ENCODE measurements at regions not wholly inside any gene's neighbourhood (a gene's known extent, or its start where the extent isn't known, plus 50 kb on each side); places are given as distances from the start of the nearest gene placed in this dataset.

DNA sequence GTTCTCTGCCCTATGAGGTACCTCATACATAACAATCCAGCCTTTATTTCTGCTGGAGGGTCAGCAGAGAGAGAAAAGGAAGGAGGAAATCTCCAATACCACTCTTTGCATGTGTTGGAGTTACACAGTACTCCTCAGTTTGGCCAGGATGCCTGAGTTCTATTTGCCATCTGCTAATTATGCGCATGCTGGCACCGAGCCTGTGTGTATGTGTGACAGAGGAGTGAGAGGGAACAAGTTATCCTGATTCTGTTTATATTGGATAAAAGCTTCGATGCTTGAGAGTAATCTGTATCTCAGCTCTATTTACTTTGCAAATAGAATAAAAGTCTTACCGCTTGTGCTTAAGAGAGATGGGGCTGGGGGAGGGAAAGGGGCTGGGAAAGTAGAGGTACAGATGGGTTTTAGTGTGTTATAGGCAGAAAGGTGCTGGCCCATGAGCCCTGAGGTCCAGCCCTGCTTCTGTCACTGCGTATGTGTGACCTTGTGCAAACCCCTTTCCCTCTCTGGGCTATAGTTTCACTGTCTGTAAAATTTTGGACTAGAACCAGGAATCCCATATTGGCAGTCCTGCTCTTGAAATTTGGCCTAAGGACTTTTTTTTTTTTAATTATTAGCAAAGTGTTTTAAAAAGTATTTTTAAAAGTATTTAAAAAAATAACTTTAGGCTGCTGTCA lies 54.5 kb upstream of the PLXNA2 start:
- Histone ChIP-seq H3K36me3 (ENCODE audit: insufficient read depth, low read length) (no peaks in the 10 kb centered on the region), H3K9me3 (ENCODE audit: insufficient read depth, low read depth, low read length) (no peaks in the 10 kb centered on the region), H3K79me2 (ENCODE audit: insufficient read depth, low read length) (no peaks in the 10 kb centered on the region), H3K4me3 (ENCODE audit: low read length, poor library complexity, severe bottlenecking) (no peak overlapping the region), H3K9ac (ENCODE audit: low read depth, low read length, poor library complexity, severe bottlenecking) (no peak overlapping the region), H3F3A (ENCODE audit: low read depth) (no peaks in the 10 kb centered on the region), H3K27me3 (ENCODE audit: insufficient read depth, low read length, poor library complexity, severe bottlenecking) (no peaks in the 10 kb centered on the region), H3K4me1 (ENCODE audit: insufficient read depth, low read length, poor library complexity, severe bottlenecking) (no peaks in the 10 kb centered on the region), H4K20me1 (ENCODE audit: insufficient read depth, low read length, poor library complexity, severe bottlenecking) (no peaks in the 10 kb centered on the region), H3K9me2 (replicated peaks; ENCODE audit: low read depth, low read length) (no peaks in the 10 kb centered on the region; the same call in 1 of the 2 replicates), H3K4me2 (ENCODE audit: low read depth, low read length, poor library complexity, severe bottlenecking) (no peak overlapping the region), H2AFZ (ENCODE audit: low read length) (no peak overlapping the region)
- no peak for TF ChIP-seq EZH2phosphoT487 (IDR thresholded peaks at IDR 0.05; ENCODE audit: borderline replicate concordance)
- TF ChIP-seq, protein P1, sequence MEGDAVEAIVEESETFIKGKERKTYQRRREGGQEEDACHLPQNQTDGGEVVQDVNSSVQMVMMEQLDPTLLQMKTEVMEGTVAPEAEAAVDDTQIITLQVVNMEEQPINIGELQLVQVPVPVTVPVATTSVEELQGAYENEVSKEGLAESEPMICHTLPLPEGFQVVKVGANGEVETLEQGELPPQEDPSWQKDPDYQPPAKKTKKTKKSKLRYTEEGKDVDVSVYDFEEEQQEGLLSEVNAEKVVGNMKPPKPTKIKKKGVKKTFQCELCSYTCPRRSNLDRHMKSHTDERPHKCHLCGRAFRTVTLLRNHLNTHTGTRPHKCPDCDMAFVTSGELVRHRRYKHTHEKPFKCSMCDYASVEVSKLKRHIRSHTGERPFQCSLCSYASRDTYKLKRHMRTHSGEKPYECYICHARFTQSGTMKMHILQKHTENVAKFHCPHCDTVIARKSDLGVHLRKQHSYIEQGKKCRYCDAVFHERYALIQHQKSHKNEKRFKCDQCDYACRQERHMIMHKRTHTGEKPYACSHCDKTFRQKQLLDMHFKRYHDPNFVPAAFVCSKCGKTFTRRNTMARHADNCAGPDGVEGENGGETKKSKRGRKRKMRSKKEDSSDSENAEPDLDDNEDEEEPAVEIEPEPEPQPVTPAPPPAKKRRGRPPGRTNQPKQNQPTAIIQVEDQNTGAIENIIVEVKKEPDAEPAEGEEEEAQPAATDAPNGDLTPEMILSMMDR (conservative IDR thresholded peaks at IDR 0.05; ENCODE audit: low read length) = no peak

DNA sequence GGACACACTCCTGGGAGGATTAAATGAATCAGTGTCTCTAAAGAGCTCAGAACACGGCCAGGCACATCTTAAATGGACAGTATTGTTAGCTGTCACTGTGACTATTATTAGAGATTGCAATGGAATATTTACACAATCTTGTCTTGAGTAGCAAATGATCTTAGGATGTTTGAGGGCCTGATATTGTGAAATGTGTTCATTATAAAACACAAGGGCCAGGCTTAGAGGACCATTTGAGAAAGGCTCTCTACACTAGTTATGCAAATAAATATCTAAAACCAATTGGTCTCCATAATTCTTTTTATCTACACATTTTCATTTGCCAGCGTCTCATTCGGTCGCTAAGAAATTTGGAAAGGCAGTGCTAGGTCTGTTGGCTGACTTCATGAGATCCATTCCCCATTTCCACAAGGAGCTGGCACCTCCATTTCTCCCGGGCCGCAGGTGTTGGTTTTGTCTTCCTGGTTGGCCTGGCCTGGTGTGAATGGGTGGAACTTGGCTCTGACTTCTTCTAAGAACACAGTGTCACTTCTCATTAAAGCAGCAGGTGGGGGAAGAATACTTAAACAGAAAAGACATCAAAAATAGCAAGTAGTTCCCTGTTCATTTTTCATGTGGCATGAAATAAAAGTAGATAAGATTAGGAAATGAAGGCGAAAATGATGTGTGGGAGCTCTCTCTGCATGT lies 56.0 kb upstream of the PLXNA2 start:
- TF ChIP-seq, protein P1 (conservative IDR thresholded peaks at IDR 0.05; ENCODE audit: low read length) = no peak
- no peak for TF ChIP-seq EZH2phosphoT487 (IDR thresholded peaks at IDR 0.05; ENCODE audit: borderline replicate concordance)
- H3K9me2 ChIP-seq (replicated peaks; ENCODE audit: low read depth, low read length) = no peaks in the 10 kb centered on the region; the same call in 1 of the 2 replicates
- no peak overlapping the region for H2AFZ ChIP-seq (ENCODE audit: low read length)
- no peaks in the 10 kb centered on the region for H3K27me3 ChIP-seq (ENCODE audit: insufficient read depth, low read length, poor library complexity, severe bottlenecking)
- H3K4me3 ChIP-seq (ENCODE audit: low read length, poor library complexity, severe bottlenecking) = no peak overlapping the region
- H3K36me3 ChIP-seq (ENCODE audit: insufficient read depth, low read length) = no peaks in the 10 kb centered on the region
- H3K4me2 ChIP-seq (ENCODE audit: low read depth, low read length, poor library complexity, severe bottlenecking) = no peak overlapping the region
- no peak overlapping the region for H3K9ac ChIP-seq (ENCODE audit: low read depth, low read length, poor library complexity, severe bottlenecking)
- H3F3A ChIP-seq (ENCODE audit: low read depth) = no peaks in the 10 kb centered on the region
- no peaks in the 10 kb centered on the region for H3K9me3 ChIP-seq (ENCODE audit: insufficient read depth, low read depth, low read length)
- H3K79me2 ChIP-seq (ENCODE audit: insufficient read depth, low read length) = no peaks in the 10 kb centered on the region
- no peaks in the 10 kb centered on the region for H4K20me1 ChIP-seq (ENCODE audit: insufficient read depth, low read length, poor library complexity, severe bottlenecking)
- H3K4me1 ChIP-seq (ENCODE audit: insufficient read depth, low read length, poor library complexity, severe bottlenecking) = no peaks in the 10 kb centered on the region

DNA sequence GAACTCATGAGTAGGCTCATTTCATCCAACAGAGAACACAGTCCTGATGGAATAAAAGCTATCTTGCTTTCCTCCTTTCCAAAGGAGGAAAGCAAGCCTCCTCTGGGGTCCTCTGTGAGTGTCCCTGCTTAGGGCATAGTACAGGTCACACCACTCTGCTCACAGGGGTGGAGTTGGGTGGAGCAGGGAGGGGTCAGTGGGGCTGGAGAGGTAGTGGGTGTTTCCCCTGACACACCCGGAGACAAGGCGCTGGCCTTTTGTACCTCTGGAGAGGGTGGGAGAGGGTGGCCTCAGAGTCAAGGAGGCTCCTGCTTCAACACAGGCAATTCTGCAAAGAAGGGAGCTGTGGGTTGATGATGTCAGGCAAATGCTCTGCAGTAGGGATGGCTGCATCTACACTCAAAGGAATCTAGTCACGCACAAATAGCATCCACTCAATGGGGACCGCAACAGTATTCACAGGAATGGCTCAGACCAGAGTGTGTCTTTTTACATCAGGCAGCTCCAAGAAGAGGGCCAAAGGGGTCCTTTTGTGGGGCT lies 58.6 kb upstream of the PLXNA2 start:
- Histone ChIP-seq H3K9me2 (replicated peaks; ENCODE audit: low read depth, low read length) (no peaks in the 10 kb centered on the region; the same call in 1 of the 2 replicates), H4K20me1 (ENCODE audit: insufficient read depth, low read length, poor library complexity, severe bottlenecking) (no peaks in the 10 kb centered on the region), H3K79me2 (ENCODE audit: insufficient read depth, low read length) (no peaks in the 10 kb centered on the region), H3K9me3 (ENCODE audit: insufficient read depth, low read depth, low read length) (no peaks in the 10 kb centered on the region), H3K9ac (ENCODE audit: low read depth, low read length, poor library complexity, severe bottlenecking) (no peak overlapping the region), H3F3A (ENCODE audit: low read depth) (no peaks in the 10 kb centered on the region), H3K4me2 (ENCODE audit: low read depth, low read length, poor library complexity, severe bottlenecking) (no peak overlapping the region), H3K4me3 (ENCODE audit: low read length, poor library complexity, severe bottlenecking) (no peak overlapping the region), H3K36me3 (ENCODE audit: insufficient read depth, low read length) (no peaks in the 10 kb centered on the region), H3K4me1 (ENCODE audit: insufficient read depth, low read length, poor library complexity, severe bottlenecking) (no peaks in the 10 kb centered on the region), H2AFZ (ENCODE audit: low read length) (no peak overlapping the region), H3K27me3 (ENCODE audit: insufficient read depth, low read length, poor library complexity, severe bottlenecking) (no peaks in the 10 kb centered on the region)
- no peak for TF ChIP-seq EZH2phosphoT487 (IDR thresholded peaks at IDR 0.05; ENCODE audit: borderline replicate concordance)
- TF ChIP-seq, protein P1 (conservative IDR thresholded peaks at IDR 0.05; ENCODE audit: low read length) = no peak

Data from Loucy (cell line).